Neural progenitor cell (in vitro differentiated cells): ENCODE measurements at regions not wholly inside any gene's neighbourhood (a gene's known extent, or its start where the extent isn't known, plus 50 kb on each side); places are given as distances from the start of the nearest gene placed in this dataset.

ENCODE experiments used
- DNase-seq: peaks from one replicate; pipeline ENCODE4 v3.0.0-alpha.2; 2016; ENCODE audit warnings: low spot score
- H2AFZ ChIP-seq: fragments of 200-600 bp; sonication (generic); replicated peaks from 2 replicates; pipeline ENCODE4 v1.6.1; 2016; ENCODE audit warnings: antibody characterized with exemption
- H3F3A ChIP-seq: fragments of 200-600 bp; sonication (generic); 2 replicates; pipeline ENCODE4 v1.6.1; 2016; ENCODE audit warnings: antibody characterized with exemption, low read depth
- H3K27ac ChIP-seq: fragments of 200-600 bp; sonication (generic); 2 replicates; pipeline ENCODE4 v1.5.1; 2016; ENCODE audit warnings: mild to moderate bottlenecking
- H3K27me3 ChIP-seq: fragments of 200-600 bp; sonication (generic); 2 replicates; pipeline ENCODE4 v1.6.1; 2016; ENCODE audit warnings: mild to moderate bottlenecking, moderate library complexity
- H3K36me3 ChIP-seq: fragments of 200-600 bp; sonication (generic); 2 replicates; pipeline ENCODE4 v1.5.1; 2016
- H3K4me1 ChIP-seq: fragments of 200-600 bp; sonication (generic); 2 replicates; pipeline ENCODE4 v1.6.1; 2016; ENCODE audit warnings: mixed run types
- H3K4me2 ChIP-seq: fragments of 200-600 bp; sonication (generic); 2 replicates; pipeline ENCODE4 v1.6.1; 2016
- H3K4me3 ChIP-seq: fragments of 200-600 bp; sonication (generic); 2 replicates; pipeline ENCODE4 v1.5.1; 2016
- H3K79me2 ChIP-seq: fragments of 200-600 bp; sonication (generic); 2 replicates; pipeline ENCODE4 v1.6.1; 2016; ENCODE audit warnings: low read depth
- H3K9ac ChIP-seq: fragments of 200-600 bp; sonication (generic); 2 replicates; pipeline ENCODE4 v1.6.1; 2016
- H3K9me3 ChIP-seq: fragments of 200-600 bp; sonication (generic); 2 replicates; pipeline ENCODE4 v1.5.1; 2016; ENCODE audit warnings: low read depth
- H4K20me1 ChIP-seq: fragments of 200-600 bp; sonication (generic); 2 replicates; pipeline ENCODE4 v1.6.1; 2016; ENCODE audit warnings: low read depth
- H3K27ac Mint-ChIP-seq: 3 replicates; pipeline ENCODE4 v1.8.0; 2021; ENCODE audit warnings: mixed read lengths
- H3K27me3 Mint-ChIP-seq: 2 replicates; pipeline ENCODE4 v1.8.0; 2022; ENCODE audit warnings: low read depth, mild to moderate bottlenecking, inconsistent platforms, moderate library complexity, mixed read lengths; ENCODE audit not compliant: insufficient read depth
- H3K36me3 Mint-ChIP-seq: 3 replicates; pipeline ENCODE4 v1.8.0; 2021; ENCODE audit warnings: mixed read lengths
- H3K4me1 Mint-ChIP-seq: 3 replicates; pipeline ENCODE4 v1.8.0; 2021; ENCODE audit warnings: mixed read lengths
- H3K4me3 Mint-ChIP-seq: 3 replicates; pipeline ENCODE4 v1.8.0; 2021; ENCODE audit warnings: mild to moderate bottlenecking, moderate library complexity, mixed read lengths
- H3K9me3 Mint-ChIP-seq: 3 replicates; pipeline ENCODE4 v1.8.0; 2020; ENCODE audit warnings: mixed read lengths
- EZH2 ChIP-seq: fragments of 200-600 bp; sonication (generic); IDR thresholded peaks from 2 replicates; pipeline ENCODE4 v1.6.1; 2017; ENCODE audit warnings: antibody characterized with exemption, mild to moderate bottlenecking, moderate library complexity
- EZH2phosphoT487 ChIP-seq: fragments of 200-600 bp; sonication (generic); IDR thresholded peaks from 2 replicates; pipeline ENCODE4 v1.6.1; 2017; ENCODE audit warnings: antibody characterized with exemption
- TF ChIP-seq, protein P1 (sequence below): fragments of 200-600 bp; sonication (generic); IDR thresholded peaks from 2 replicates; pipeline ENCODE4 v1.5.1; 2017; ENCODE audit warnings: antibody characterized with exemption, mild to moderate bottlenecking

DNA sequence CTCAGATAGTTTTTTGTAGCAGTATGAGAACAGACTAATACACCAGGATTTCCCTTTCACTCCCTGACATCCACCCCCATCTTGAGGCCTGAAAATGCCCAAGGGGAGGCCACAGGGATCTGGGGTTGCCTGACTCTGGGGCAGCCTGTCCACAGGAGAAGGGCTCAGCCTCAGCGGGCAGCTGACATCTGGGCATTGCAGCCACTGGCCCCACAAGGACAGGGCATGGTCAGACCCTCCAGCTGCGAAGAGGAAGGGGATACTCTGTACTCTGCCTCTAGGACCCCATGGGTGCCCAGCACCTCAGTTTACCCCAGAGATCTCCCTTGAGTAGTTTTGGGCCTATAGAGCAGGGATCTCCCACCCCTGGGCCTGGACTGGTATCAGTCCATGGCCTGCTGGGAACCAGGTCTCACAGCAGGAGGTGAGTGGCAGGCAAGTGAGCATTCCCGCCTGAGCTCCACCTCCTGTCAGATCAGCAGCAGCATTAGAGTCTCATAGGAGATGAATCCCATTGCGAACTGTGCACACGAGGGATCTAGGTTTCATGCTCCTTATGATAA lies 138.9 kb downstream of the HMX1 start:
- Histone ChIP-seq H3K4me3 (no peak overlapping the region), H3F3A (no peaks in the 10 kb centered on the region), H3K27ac (no peak overlapping the region), H3K4me1 (no peaks in the 10 kb centered on the region), H3K4me2 (no peak overlapping the region), H2AFZ (no peak overlapping the region), H3K9me3 (no peaks in the 10 kb centered on the region), H3K27me3 (no peaks in the 10 kb centered on the region), H3K36me3 (no peaks in the 10 kb centered on the region), H3K9ac (no peak overlapping the region), H4K20me1 (no peaks in the 10 kb centered on the region), H3K79me2 (no peaks in the 10 kb centered on the region)
- Mint-ChIP-seq H3K4me3 (no peak overlapping the region), H3K36me3 (no peaks in the 10 kb centered on the region), H3K9me3 (peaks cover 14% of the 10 kb centered on the region), H3K27me3 (peaks cover 9% of the 10 kb centered on the region), H3K4me1 (no peaks in the 10 kb centered on the region), H3K27ac (no peak overlapping the region)
- TF ChIP-seq EZH2 (no peak), EZH2phosphoT487 (no peak)
- TF ChIP-seq, protein P1, sequence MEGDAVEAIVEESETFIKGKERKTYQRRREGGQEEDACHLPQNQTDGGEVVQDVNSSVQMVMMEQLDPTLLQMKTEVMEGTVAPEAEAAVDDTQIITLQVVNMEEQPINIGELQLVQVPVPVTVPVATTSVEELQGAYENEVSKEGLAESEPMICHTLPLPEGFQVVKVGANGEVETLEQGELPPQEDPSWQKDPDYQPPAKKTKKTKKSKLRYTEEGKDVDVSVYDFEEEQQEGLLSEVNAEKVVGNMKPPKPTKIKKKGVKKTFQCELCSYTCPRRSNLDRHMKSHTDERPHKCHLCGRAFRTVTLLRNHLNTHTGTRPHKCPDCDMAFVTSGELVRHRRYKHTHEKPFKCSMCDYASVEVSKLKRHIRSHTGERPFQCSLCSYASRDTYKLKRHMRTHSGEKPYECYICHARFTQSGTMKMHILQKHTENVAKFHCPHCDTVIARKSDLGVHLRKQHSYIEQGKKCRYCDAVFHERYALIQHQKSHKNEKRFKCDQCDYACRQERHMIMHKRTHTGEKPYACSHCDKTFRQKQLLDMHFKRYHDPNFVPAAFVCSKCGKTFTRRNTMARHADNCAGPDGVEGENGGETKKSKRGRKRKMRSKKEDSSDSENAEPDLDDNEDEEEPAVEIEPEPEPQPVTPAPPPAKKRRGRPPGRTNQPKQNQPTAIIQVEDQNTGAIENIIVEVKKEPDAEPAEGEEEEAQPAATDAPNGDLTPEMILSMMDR, result no peak
- DNase-seq, result no peak

- Histone ChIP-seq H3K27me3 (no peaks in the 10 kb centered on the region), H3K36me3 (no peaks in the 10 kb centered on the region), H3F3A (no peaks in the 10 kb centered on the region), H3K27ac (no peak overlapping the region), H3K4me1 (no peaks in the 10 kb centered on the region), H3K4me2 (no peak overlapping the region), H4K20me1 (no peaks in the 10 kb centered on the region), H3K9ac (no peak overlapping the region), H3K4me3 (no peak overlapping the region), H3K9me3 (no peaks in the 10 kb centered on the region), H3K79me2 (no peaks in the 10 kb centered on the region), H2AFZ (no peak overlapping the region)
- TF ChIP-seq, protein P1, result no peak
- no peak for TF ChIP-seq EZH2
- TF ChIP-seq EZH2phosphoT487, result no peak
- Mint-ChIP-seq H3K27me3 (peaks cover 9% of the 10 kb centered on the region), H3K4me3 (no peak overlapping the region), H3K4me1 (no peaks in the 10 kb centered on the region), H3K27ac (no peak overlapping the region), H3K9me3 (peaks cover 14% of the 10 kb centered on the region), H3K36me3 (no peaks in the 10 kb centered on the region)
- DNase-seq, result no peak
These were observed 139.5 kb downstream of the CPZ start for GRCh38 chr4:8732092-8732491.

- TF ChIP-seq EZH2 (no peak), EZH2phosphoT487 (no peak)
- TF ChIP-seq, protein P1, result no peak
- Mint-ChIP-seq H3K36me3 (no peaks in the 10 kb centered on the region), H3K27ac (no peak overlapping the region), H3K4me1 (no peaks in the 10 kb centered on the region), H3K9me3 (peaks cover 14% of the 10 kb centered on the region), H3K27me3 (peaks cover 9% of the 10 kb centered on the region), H3K4me3 (no peak overlapping the region)
- no peaks in the 10 kb centered on the region for H4K20me1 ChIP-seq
- H3K27ac ChIP-seq, result no peak overlapping the region
- H3K9me3 ChIP-seq, result no peaks in the 10 kb centered on the region
- no peaks in the 10 kb centered on the region for H3K36me3 ChIP-seq
- no peak overlapping the region for H2AFZ ChIP-seq
- DNase-seq, result no peak
- H3F3A ChIP-seq, result no peaks in the 10 kb centered on the region
- H3K4me1 ChIP-seq, result no peaks in the 10 kb centered on the region
- H3K79me2 ChIP-seq, result no peaks in the 10 kb centered on the region
- H3K27me3 ChIP-seq, result no peaks in the 10 kb centered on the region
- H3K4me3 ChIP-seq, result no peak overlapping the region
- no peak overlapping the region for H3K4me2 ChIP-seq
- no peak overlapping the region for H3K9ac ChIP-seq
These were observed 138.8 kb downstream of the CPZ start for GRCh38 chr4:8731364-8731763.
